Progenitor cell of endocrine pancreas (in vitro differentiated cells): ENCODE measurements at regions not wholly inside any gene's neighbourhood (a gene's known extent, or its start where the extent isn't known, plus 50 kb on each side); places are given as distances from the start of the nearest gene placed in this dataset.

ENCODE experiments used
- DNase-seq: peaks from one replicate; pipeline ENCODE4 v3.0.0; 2021; ENCODE audit warnings: low spot score; ENCODE audit not compliant: unreplicated experiment
- H3K27ac Mint-ChIP-seq: 2 replicates; pipeline ENCODE4 v1.8.0; 2021; ENCODE audit warnings: mild to moderate bottlenecking, moderate library complexity, mixed read lengths
- H3K27me3 Mint-ChIP-seq: 2 replicates; pipeline ENCODE4 v1.8.0; 2021; ENCODE audit warnings: mixed read lengths
- H3K36me3 Mint-ChIP-seq: 2 replicates; pipeline ENCODE4 v1.8.0; 2022; ENCODE audit warnings: mixed read lengths; ENCODE audit not compliant: insufficient read depth
- H3K4me1 Mint-ChIP-seq: 2 replicates; pipeline ENCODE4 v1.8.0; 2021; ENCODE audit warnings: low read depth, mixed read lengths
- H3K4me3 Mint-ChIP-seq: 2 replicates; pipeline ENCODE4 v1.8.0; 2021; ENCODE audit warnings: low read depth, mild to moderate bottlenecking, moderate library complexity, mixed read lengths
- H3K9me3 Mint-ChIP-seq: 2 replicates; pipeline ENCODE4 v1.8.0; 2021; ENCODE audit warnings: low read depth, mixed read lengths
- CTCF ChIP-seq: fragments of 200-600 bp; sonication (generic); IDR thresholded peaks from one replicate; pipeline ENCODE4 v1.5.0; 2021; ENCODE audit warnings: antibody characterized with exemption, mild to moderate bottlenecking; ENCODE audit not compliant: unreplicated experiment

- TF ChIP-seq CTCF: no peak
- no peak overlapping the region for H3K4me3 Mint-ChIP-seq
- no peak overlapping the region for H3K27ac Mint-ChIP-seq
- no peaks in the 10 kb centered on the region for H3K27me3 Mint-ChIP-seq
- H3K4me1 Mint-ChIP-seq: peaks cover 7% of the 10 kb centered on the region
- H3K9me3 Mint-ChIP-seq: no peaks in the 10 kb centered on the region
- peaks cover 13% of the 10 kb centered on the region for H3K36me3 Mint-ChIP-seq
- DNase-seq: no peak
Observed at GRCh38 chr4:56118845-56119244, 170.1 kb downstream of the CEP135 start.

- Mint-ChIP-seq H3K36me3 (peaks cover 13% of the 10 kb centered on the region), H3K9me3 (no peaks in the 10 kb centered on the region), H3K4me1 (peaks cover 11% of the 10 kb centered on the region), H3K27ac (no peak overlapping the region), H3K4me3 (no peak overlapping the region), H3K27me3 (no peaks in the 10 kb centered on the region)
- DNase-seq: no peak
- no peak for TF ChIP-seq CTCF
Observed at GRCh38 chr4:56118055-56118454, 169.3 kb downstream of the CEP135 start.

- peaks cover 13% of the 10 kb centered on the region for H3K36me3 Mint-ChIP-seq
- no peaks in the 10 kb centered on the region for H3K9me3 Mint-ChIP-seq
- no peak for TF ChIP-seq CTCF
- peaks cover 22% of the 10 kb centered on the region for H3K4me1 Mint-ChIP-seq
- no peak overlapping the region for H3K4me3 Mint-ChIP-seq
- no peaks in the 10 kb centered on the region for H3K27me3 Mint-ChIP-seq
- no peak for DNase-seq
- peak overlapping the region; percentile 10 for H3K27ac Mint-ChIP-seq
Observed at GRCh38 chr4:56115898-56116297, 167.2 kb downstream of the CEP135 start.

- Mint-ChIP-seq H3K9me3 (no peaks in the 10 kb centered on the region), H3K4me1 (peaks cover 23% of the 10 kb centered on the region), H3K27ac (peak overlapping the region; percentile 2), H3K27me3 (no peaks in the 10 kb centered on the region), H3K4me3 (no peak overlapping the region), H3K36me3 (peaks cover 20% of the 10 kb centered on the region)
- TF ChIP-seq CTCF: peak; percentile 24
- DNase-seq: no peak
Observed at GRCh38 chr4:56112377-56112776, 163.6 kb downstream of the CEP135 start.

- peaks cover 31% of the 10 kb centered on the region for H3K4me1 Mint-ChIP-seq
- H3K4me3 Mint-ChIP-seq: no peak overlapping the region
- no peak for TF ChIP-seq CTCF
- no peaks in the 10 kb centered on the region for H3K9me3 Mint-ChIP-seq
- H3K27ac Mint-ChIP-seq: peak overlapping the region; percentile 80
- no peaks in the 10 kb centered on the region for H3K27me3 Mint-ChIP-seq
- no peak for DNase-seq
- H3K36me3 Mint-ChIP-seq: peaks cover 24% of the 10 kb centered on the region
Observed at GRCh38 chr4:56106180-56107147, 157.7 kb downstream of the CEP135 start.
